H9 (cell line): ENCODE measurements at regions not wholly inside any gene's neighbourhood (a gene's known extent, or its start where the extent isn't known, plus 50 kb on each side); places are given as distances from the start of the nearest gene placed in this dataset.

Experiments used
- DNase-seq: peaks from one replicate; pipeline ENCODE4 v3.0.0-alpha.2; 2017
- H2AFZ ChIP-seq: one replicate; pipeline ENCODE4 v1.6.1; 2013; ENCODE audit warnings: mild to moderate bottlenecking, low read length, control low read depth, moderate library complexity
- H2AK5ac ChIP-seq: 2 replicates; pipeline ENCODE4 v1.6.1; 2013; ENCODE audit warnings: low read length, control low read depth, mixed read lengths; ENCODE audit not compliant: insufficient read length
- H2BK120ac ChIP-seq: one replicate; pipeline ENCODE4 v1.6.1; 2013; ENCODE audit warnings: low read depth, mild to moderate bottlenecking, low read length, control low read depth, inconsistent platforms; ENCODE audit not compliant: poor library complexity, severe bottlenecking
- H2BK12ac ChIP-seq: 2 replicates; pipeline ENCODE4 v1.6.1; 2013; ENCODE audit warnings: low read length, control low read depth, mixed read lengths, low read depth; ENCODE audit not compliant: insufficient read length
- H2BK15ac ChIP-seq: 2 replicates; pipeline ENCODE4 v1.6.1; 2013; ENCODE audit warnings: low read depth, low read length, control low read depth
- H2BK20ac ChIP-seq: one replicate; pipeline ENCODE4 v1.6.1; 2013; ENCODE audit warnings: low read depth, mild to moderate bottlenecking, low read length, control low read depth, inconsistent platforms; ENCODE audit not compliant: poor library complexity, severe bottlenecking
- H2BK5ac ChIP-seq: 2 replicates; pipeline ENCODE4 v1.6.1; 2013; ENCODE audit warnings: low read length, control low read depth, mixed read lengths; ENCODE audit not compliant: insufficient read length
- H3K14ac ChIP-seq: 2 replicates; pipeline ENCODE4 v1.6.1; 2013; ENCODE audit warnings: low read length, control low read depth; ENCODE audit not compliant: insufficient read depth
- H3K18ac ChIP-seq: 2 replicates; pipeline ENCODE4 v1.6.1; 2013; ENCODE audit warnings: low read depth, mild to moderate bottlenecking, mixed read lengths, low read length, control low read depth; ENCODE audit not compliant: insufficient read length
- H3K23ac ChIP-seq: 2 replicates; pipeline ENCODE4 v1.6.1; 2013; ENCODE audit warnings: low read length, control low read depth, mixed read lengths, low read depth; ENCODE audit not compliant: insufficient read length
- H3K23me2 ChIP-seq: 2 replicates; pipeline ENCODE4 v1.6.1; 2013; ENCODE audit warnings: low read depth, mild to moderate bottlenecking, mixed read lengths, low read length, control low read depth; ENCODE audit not compliant: insufficient read length, poor library complexity, severe bottlenecking
- H3K27ac ChIP-seq: 2 replicates; pipeline ENCODE4 v1.5.1; 2013; ENCODE audit warnings: low read length, control low read depth, mixed read lengths, low read depth; ENCODE audit not compliant: insufficient read length
- H3K27me3 ChIP-seq: 2 replicates; pipeline ENCODE4 v1.6.1; 2013; ENCODE audit warnings: low read length, control low read depth, inconsistent platforms; ENCODE audit not compliant: insufficient read depth
- H3K4ac ChIP-seq: 2 replicates; pipeline ENCODE4 v1.6.1; 2013; ENCODE audit warnings: low read depth, mild to moderate bottlenecking, control low read depth, inconsistent platforms, low read length, moderate library complexity
- H3K4me1 ChIP-seq: 2 replicates; pipeline ENCODE4 v1.6.1; 2013; ENCODE audit warnings: low read length, control low read depth, inconsistent platforms; ENCODE audit not compliant: insufficient read depth
- H3K4me2 ChIP-seq: 2 replicates; pipeline ENCODE4 v1.6.1; 2013; ENCODE audit warnings: low read length, control low read depth, mixed read lengths; ENCODE audit not compliant: insufficient read length, insufficient read depth
- H3K56ac ChIP-seq: 2 replicates; pipeline ENCODE4 v1.6.1; 2013; ENCODE audit warnings: low read depth, mild to moderate bottlenecking, mixed read lengths, low read length, control low read depth; ENCODE audit not compliant: insufficient read length
- H3K79me1 ChIP-seq: 2 replicates; pipeline ENCODE4 v1.6.1; 2013; ENCODE audit warnings: low read depth, mild to moderate bottlenecking, moderate library complexity, low read length, control low read depth, inconsistent platforms; ENCODE audit not compliant: insufficient read depth, poor library complexity, severe bottlenecking
- H3K79me2 ChIP-seq: 2 replicates; pipeline ENCODE4 v1.6.1; 2013; ENCODE audit warnings: low read length, control low read depth, inconsistent platforms; ENCODE audit not compliant: insufficient read depth
- H3K9ac ChIP-seq: 2 replicates; pipeline ENCODE4 v1.6.1; 2013; ENCODE audit warnings: low read length, control low read depth, mixed read lengths; ENCODE audit not compliant: insufficient read length; ENCODE audit errors: extremely low read depth
- H3K9me3 ChIP-seq: one replicate; pipeline ENCODE4 v1.6.1; 2013; ENCODE audit warnings: low read depth, low read length, inconsistent platforms; ENCODE audit not compliant: control insufficient read depth
- H3T11ph ChIP-seq: one replicate; pipeline ENCODE4 v1.6.1; 2013; ENCODE audit warnings: mild to moderate bottlenecking, low read length, control low read depth, inconsistent platforms
- H4K20me1 ChIP-seq: one replicate; pipeline ENCODE4 v1.6.1; 2013; ENCODE audit not compliant: control insufficient read depth, insufficient read length, insufficient read depth
- H4K5ac ChIP-seq: 2 replicates; pipeline ENCODE4 v1.6.1; 2013; ENCODE audit warnings: low read depth, mild to moderate bottlenecking, mixed read lengths, low read length, control low read depth; ENCODE audit not compliant: insufficient read length
- H4K8ac ChIP-seq: replicated peaks from 2 replicates; pipeline ENCODE4 v1.6.1; 2013; ENCODE audit warnings: low read length, control low read depth, mixed read lengths, low read depth; ENCODE audit not compliant: insufficient read length
- H4K91ac ChIP-seq: 2 replicates; pipeline ENCODE4 v1.6.1; 2013; ENCODE audit warnings: low read depth, mild to moderate bottlenecking, moderate library complexity, mixed read lengths, low read length, control low read depth; ENCODE audit not compliant: insufficient read length
- H3K27ac Mint-ChIP-seq, 3 experiments: 2 replicates in 2 of 3; 3 replicates in 1 of 3; pipeline ENCODE4 v1.8.0; 2020 to 2021; ENCODE audit warnings: mixed read lengths in 3 of 3, mild to moderate bottlenecking in 1 of 3, moderate library complexity in 1 of 3
- H3K27me3 Mint-ChIP-seq: 2 replicates; pipeline ENCODE4 v1.8.0; 2021; ENCODE audit warnings: low read depth, mild to moderate bottlenecking, moderate library complexity, mixed read lengths
- H3K36me3 Mint-ChIP-seq, 3 experiments: 2 replicates in 2 of 3; 3 replicates in 1 of 3; pipeline ENCODE4 v1.8.0; 2020 to 2021; ENCODE audit warnings: low read depth in 3 of 3, mixed read lengths in 3 of 3; ENCODE audit not compliant: insufficient read depth in 1 of 3
- H3K4me1 Mint-ChIP-seq, 2 experiments: 2 replicates each; pipeline ENCODE4 v1.8.0; 2020; ENCODE audit warnings: mixed read lengths in 2 of 2
- H3K4me3 Mint-ChIP-seq, 2 experiments: 2 replicates in 1 of 2; 3 replicates in 1 of 2; pipeline ENCODE4 v1.8.0; 2020 to 2021; ENCODE audit warnings: mild to moderate bottlenecking in 2 of 2, mixed read lengths in 2 of 2, moderate library complexity in 1 of 2
- H3K9me3 Mint-ChIP-seq, 2 experiments: 2 replicates in 1 of 2; 3 replicates in 1 of 2; pipeline ENCODE4 v1.8.0; 2020; ENCODE audit warnings: mild to moderate bottlenecking in 2 of 2, mixed read lengths in 2 of 2, moderate library complexity in 1 of 2
- CTCF ChIP-seq: fragments of 200-600 bp; sonication (generic); conservative IDR thresholded peaks from 3 replicates; pipeline ENCODE4 v1.8.0; 2021; ENCODE audit warnings: antibody characterized with exemption, mild to moderate bottlenecking
- WGBS: extraction: QIAGEN DNeasy Blood & Tissue Kit; methylation state at CpG from one replicate; pipeline ENCODE4 v1.1.7; 2013; ENCODE audit warnings: missing lambda C conversion rate, low lambda C conversion rate, mixed read lengths; ENCODE audit not compliant: insufficient read length; ENCODE audit errors: extremely low coverage; 5-methylcytosine and 5-hydroxymethylcytosine counted together

GRCh38 chr18:78492064-78492812 lies 487.4 kb upstream of the SALL3 start:
- Histone ChIP-seq H4K8ac (no peak overlapping the region), H3K4ac (no peak overlapping the region), H3K23ac (no peak overlapping the region), H3K27ac (no peak overlapping the region), H2BK12ac (no peak overlapping the region), H4K20me1 (no peaks in the 10 kb centered on the region), H3K56ac (no peak overlapping the region), H4K5ac (no peak overlapping the region), H3K4me2 (no peak overlapping the region), H2BK20ac (no peak overlapping the region), H3K14ac (no peak overlapping the region), H4K91ac (no peak overlapping the region), H3K79me2 (no peaks in the 10 kb centered on the region), H3K9me3 (no peaks in the 10 kb centered on the region), H3T11ph (no peak overlapping the region), H3K9ac (no peak overlapping the region), H3K27me3 (no peaks in the 10 kb centered on the region), H3K18ac (no peak overlapping the region), H2BK120ac (no peak overlapping the region), H3K79me1 (no peaks in the 10 kb centered on the region), H2AK5ac (no peak overlapping the region), H2BK5ac (no peak overlapping the region), H3K23me2 (no peaks in the 10 kb centered on the region), H2AFZ (no peak overlapping the region), H2BK15ac (no peak overlapping the region), H3K4me1 (no peaks in the 10 kb centered on the region)
- peaks cover 0 to 9% (median 2%) of the 10 kb centered on the region in 3 experiments; a peak in 4 of 7 replicates for H3K36me3 Mint-ChIP-seq
- WGBS, result no CpG with 5 or more reads among the region's 19 CpGs
- no peak for DNase-seq
- no peaks in the 10 kb centered on the region for H3K4me1 Mint-ChIP-seq
- no peak for TF ChIP-seq CTCF
- no peak overlapping the region for H3K27ac Mint-ChIP-seq
- no peaks in the 10 kb centered on the region; the same call in 1 of the 2 replicates for H3K27me3 Mint-ChIP-seq
- no peak overlapping the region for H3K4me3 Mint-ChIP-seq
- H3K9me3 Mint-ChIP-seq, result peaks cover 8 to 14% of the 10 kb centered on the region in 2 experiments; a peak in 4 of 5 replicates
